ENCODE measurements at regions not wholly inside any gene's neighbourhood (a gene's known extent, or its start where the extent isn't known, plus 50 kb on each side); places are given as distances from the start of the nearest gene placed in this dataset.

DNA sequence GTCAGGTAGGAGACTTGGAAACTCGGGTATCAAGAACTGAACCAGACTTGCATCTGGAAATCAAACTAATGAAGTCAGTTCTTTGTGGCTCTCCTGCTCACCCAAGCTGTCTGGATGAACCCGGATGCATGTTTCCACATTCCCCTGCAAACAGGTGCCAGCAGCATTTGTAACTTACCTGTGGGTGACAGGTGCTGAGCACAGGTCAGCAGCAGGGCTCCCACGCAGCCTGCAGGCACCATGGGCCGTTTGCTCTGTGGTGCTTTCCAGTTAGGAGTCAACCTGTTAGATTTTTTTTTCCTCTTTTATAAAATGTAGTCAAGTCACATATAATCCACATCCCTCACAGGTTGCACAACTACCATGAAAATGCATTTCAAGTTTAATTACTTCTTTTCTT lies 385.6 kb upstream of the ADGRL3 start:
- Histone ChIP-seq H3K4me1 (ENCODE audit: insufficient read depth, low read length) (no peaks in the 10 kb centered on the region), H3K9ac (ENCODE audit: low read depth, low read length) (no peak overlapping the region), H3K27me3 (ENCODE audit: insufficient read depth, low read length) (no peaks in the 10 kb centered on the region), H3K9me3 (ENCODE audit: insufficient read depth, low read depth, low read length) (no peaks in the 10 kb centered on the region), H3K4me3 (ENCODE audit: low read length) (no peak overlapping the region), H3K27ac (ENCODE audit: low read depth, low read length) (no peak overlapping the region), H3K36me3 (ENCODE audit: insufficient read depth, low read length) (no peaks in the 10 kb centered on the region)
- WGBS = 98% methylated on average over 4 of the region's 4 CpGs

DNA sequence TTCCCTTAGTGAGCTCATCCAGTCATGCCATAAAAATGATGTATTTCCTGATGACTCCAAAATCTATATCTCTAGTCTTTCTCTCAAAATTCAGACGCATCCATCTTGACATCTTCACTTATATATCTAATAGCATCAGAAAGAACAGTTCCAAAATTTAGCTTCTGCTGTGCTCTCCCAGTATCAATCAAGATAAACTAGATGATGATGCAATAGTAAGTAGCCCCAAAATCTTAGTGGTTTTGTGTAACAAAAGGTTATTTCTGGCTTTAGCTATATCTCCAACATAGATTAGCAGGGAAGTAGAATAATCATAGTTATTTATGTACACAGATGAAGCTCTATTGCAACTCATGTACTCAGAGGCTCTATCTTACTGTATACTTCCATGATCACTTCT lies 382.5 kb upstream of the ADGRL3 start:
- no peak overlapping the region for H3K9ac ChIP-seq (ENCODE audit: low read depth, low read length)
- no peak overlapping the region for H3K4me3 ChIP-seq (ENCODE audit: low read length)
- no peaks in the 10 kb centered on the region for H3K27me3 ChIP-seq (ENCODE audit: insufficient read depth, low read length)
- H3K36me3 ChIP-seq (ENCODE audit: insufficient read depth, low read length) = no peaks in the 10 kb centered on the region
- no peak overlapping the region for H3K27ac ChIP-seq (ENCODE audit: low read depth, low read length)
- 88% methylated on average over 1 of the region's 1 CpG for WGBS
- no peaks in the 10 kb centered on the region for H3K4me1 ChIP-seq (ENCODE audit: insufficient read depth, low read length)
- H3K9me3 ChIP-seq (ENCODE audit: insufficient read depth, low read depth, low read length) = no peaks in the 10 kb centered on the region

- Histone ChIP-seq H3K4me3 (ENCODE audit: low read length) (no peak overlapping the region), H3K9ac (ENCODE audit: low read depth, low read length) (no peak overlapping the region), H3K27ac (ENCODE audit: low read depth, low read length) (no peak overlapping the region), H3K4me1 (ENCODE audit: insufficient read depth, low read length) (no peaks in the 10 kb centered on the region), H3K27me3 (ENCODE audit: insufficient read depth, low read length) (no peaks in the 10 kb centered on the region), H3K9me3 (ENCODE audit: insufficient read depth, low read depth, low read length) (no peaks in the 10 kb centered on the region), H3K36me3 (ENCODE audit: insufficient read depth, low read length) (no peaks in the 10 kb centered on the region)
- WGBS = 94% methylated on average over 1 of the region's 2 CpGs
These were observed 377.1 kb upstream of the ADGRL3 start for GRCh38 chr4:60822986-60823385.

DNA sequence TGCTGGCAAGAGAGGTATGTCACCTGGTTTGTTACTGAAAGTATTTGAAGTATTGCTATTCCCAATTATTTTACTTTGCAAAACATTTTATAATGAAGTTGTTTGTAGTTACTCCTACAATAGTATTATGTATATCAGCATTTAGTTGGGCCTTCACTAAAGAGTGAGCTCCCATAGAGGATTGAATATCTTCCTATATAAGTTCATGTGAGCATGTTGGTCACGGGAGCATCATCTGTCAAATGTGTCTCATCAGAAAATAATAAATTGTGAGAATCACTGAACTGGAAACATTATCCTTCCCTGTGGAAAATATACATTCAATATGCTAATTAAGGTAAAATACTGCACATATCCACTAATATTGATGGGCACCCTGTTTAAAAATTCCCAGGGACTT lies 360.1 kb upstream of the ADGRL3 start:
- WGBS = no CpG with 5 or more reads among the region's 1 CpG
- Histone ChIP-seq H3K9ac (ENCODE audit: low read depth, low read length) (no peak overlapping the region), H3K4me3 (ENCODE audit: low read length) (no peak overlapping the region), H3K27me3 (ENCODE audit: insufficient read depth, low read length) (no peaks in the 10 kb centered on the region), H3K9me3 (ENCODE audit: insufficient read depth, low read depth, low read length) (no peaks in the 10 kb centered on the region), H3K4me1 (ENCODE audit: insufficient read depth, low read length) (no peaks in the 10 kb centered on the region), H3K27ac (ENCODE audit: low read depth, low read length) (no peak overlapping the region), H3K36me3 (ENCODE audit: insufficient read depth, low read length) (no peaks in the 10 kb centered on the region)

DNA sequence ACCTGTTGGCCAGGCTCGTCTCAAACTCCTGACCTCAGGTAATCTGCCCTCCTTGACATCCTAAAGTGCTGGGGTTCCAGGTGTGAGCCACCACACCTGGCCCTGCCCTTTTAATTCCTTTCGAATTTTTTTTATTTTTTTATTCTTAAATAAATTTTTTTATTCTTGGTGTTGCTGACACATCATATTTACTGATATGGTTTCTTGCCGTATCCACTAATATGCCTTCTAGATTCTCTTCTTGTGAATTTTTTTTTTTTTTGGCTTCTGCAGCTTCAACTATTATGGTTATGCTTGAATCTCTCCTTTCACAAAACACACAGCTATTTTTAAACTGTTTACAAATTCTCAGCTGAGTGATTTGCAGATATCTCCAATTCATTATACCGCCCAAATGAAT lies 353.4 kb upstream of the ADGRL3 start:
- H3K9me3 ChIP-seq (ENCODE audit: insufficient read depth, low read depth, low read length) = no peaks in the 10 kb centered on the region
- H3K27me3 ChIP-seq (ENCODE audit: insufficient read depth, low read length) = no peaks in the 10 kb centered on the region
- no peaks in the 10 kb centered on the region for H3K4me1 ChIP-seq (ENCODE audit: insufficient read depth, low read length)
- no peak overlapping the region for H3K9ac ChIP-seq (ENCODE audit: low read depth, low read length)
- no peaks in the 10 kb centered on the region for H3K36me3 ChIP-seq (ENCODE audit: insufficient read depth, low read length)
- no peak overlapping the region for H3K27ac ChIP-seq (ENCODE audit: low read depth, low read length)
- no peak overlapping the region for H3K4me3 ChIP-seq (ENCODE audit: low read length)
- WGBS = 94% methylated on average over 3 of the region's 4 CpGs

- Histone ChIP-seq H3K27me3 (ENCODE audit: insufficient read depth, low read length) (no peaks in the 10 kb centered on the region), H3K9me3 (ENCODE audit: insufficient read depth, low read depth, low read length) (no peaks in the 10 kb centered on the region), H3K4me3 (ENCODE audit: low read length) (no peak overlapping the region), H3K27ac (ENCODE audit: low read depth, low read length) (no peak overlapping the region), H3K9ac (ENCODE audit: low read depth, low read length) (no peak overlapping the region), H3K4me1 (ENCODE audit: insufficient read depth, low read length) (no peaks in the 10 kb centered on the region), H3K36me3 (ENCODE audit: insufficient read depth, low read length) (no peaks in the 10 kb centered on the region)
- WGBS = 76% methylated on average over 4 of the region's 4 CpGs
These were observed 352.5 kb upstream of the ADGRL3 start for GRCh38 chr4:60847614-60848013.

GRCh38 chr4:60857130-60857753 lies 342.9 kb upstream of the ADGRL3 start:
- no peaks in the 10 kb centered on the region for H3K27me3 ChIP-seq (ENCODE audit: insufficient read depth, low read length)

DNA sequence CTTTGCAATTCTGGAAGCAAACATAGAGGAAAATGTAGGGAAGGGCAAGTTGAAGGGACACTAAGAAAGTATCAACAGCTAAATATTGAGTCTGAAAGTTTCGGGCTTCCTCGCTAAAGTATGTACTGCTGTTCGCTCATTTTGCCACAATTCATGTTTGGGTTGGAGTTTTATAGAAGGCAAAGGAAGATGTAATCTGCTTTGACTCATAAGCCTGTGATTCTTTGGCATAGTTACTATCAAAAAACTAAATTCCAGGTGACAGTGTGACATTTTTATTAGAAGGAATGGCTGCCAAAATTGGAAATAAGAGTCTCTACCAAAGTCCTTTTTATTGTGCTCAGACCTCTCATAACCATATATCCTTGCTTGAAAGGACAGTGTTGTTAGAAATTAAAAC lies 336.7 kb upstream of the ADGRL3 start:
- Histone ChIP-seq H3K27ac (ENCODE audit: low read depth, low read length) (no peak overlapping the region), H3K9ac (ENCODE audit: low read depth, low read length) (no peak overlapping the region), H3K9me3 (ENCODE audit: insufficient read depth, low read depth, low read length) (no peaks in the 10 kb centered on the region), H3K36me3 (ENCODE audit: insufficient read depth, low read length) (no peaks in the 10 kb centered on the region), H3K4me3 (ENCODE audit: low read length) (no peak overlapping the region), H3K27me3 (ENCODE audit: insufficient read depth, low read length) (no peaks in the 10 kb centered on the region), H3K4me1 (ENCODE audit: insufficient read depth, low read length) (no peaks in the 10 kb centered on the region)
- WGBS = 93% methylated on average over 3 of the region's 3 CpGs

More at GRCh38 chr4:60857130-60857753, 342.9 kb upstream of the ADGRL3 start:
- Histone ChIP-seq H3K9me3 (ENCODE audit: insufficient read depth, low read depth, low read length) (no peaks in the 10 kb centered on the region), H3K27ac (ENCODE audit: low read depth, low read length) (no peak overlapping the region), H3K4me1 (ENCODE audit: insufficient read depth, low read length) (no peaks in the 10 kb centered on the region), H3K36me3 (ENCODE audit: insufficient read depth, low read length) (no peaks in the 10 kb centered on the region), H3K4me3 (ENCODE audit: low read length) (no peak overlapping the region), H3K9ac (ENCODE audit: low read depth, low read length) (no peak overlapping the region)
- 82% methylated on average over 6 of the region's 6 CpGs for WGBS

DNA sequence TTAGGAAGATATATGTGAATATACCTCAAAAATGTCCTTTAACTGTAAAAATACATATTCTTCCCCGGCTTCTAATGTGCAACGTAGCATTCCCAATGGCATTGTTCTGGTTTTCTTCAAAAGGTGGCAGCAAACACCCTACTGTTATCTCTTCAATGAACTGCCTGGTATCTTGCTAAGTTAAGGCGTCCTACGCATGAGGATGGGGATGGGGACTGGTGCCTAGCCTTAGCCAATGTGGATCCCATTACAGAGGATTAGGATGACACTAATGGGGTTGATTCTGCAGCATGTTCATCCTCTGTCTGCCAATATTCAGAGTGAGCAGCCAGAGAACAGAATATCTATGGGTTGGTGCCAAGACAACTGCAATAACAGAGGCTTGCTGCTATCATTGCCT lies 334.9 kb upstream of the ADGRL3 start:
- H3K4me1 ChIP-seq (ENCODE audit: insufficient read depth, low read length) = no peaks in the 10 kb centered on the region
- 60% methylated on average over 4 of the region's 4 CpGs for WGBS
- no peak overlapping the region for H3K27ac ChIP-seq (ENCODE audit: low read depth, low read length)
- no peaks in the 10 kb centered on the region for H3K9me3 ChIP-seq (ENCODE audit: insufficient read depth, low read depth, low read length)
- no peak overlapping the region for H3K9ac ChIP-seq (ENCODE audit: low read depth, low read length)
- no peaks in the 10 kb centered on the region for H3K27me3 ChIP-seq (ENCODE audit: insufficient read depth, low read length)
- no peak overlapping the region for H3K4me3 ChIP-seq (ENCODE audit: low read length)
- H3K36me3 ChIP-seq (ENCODE audit: insufficient read depth, low read length) = no peaks in the 10 kb centered on the region

- H3K27me3 ChIP-seq (ENCODE audit: insufficient read depth, low read length) = no peaks in the 10 kb centered on the region
- no peaks in the 10 kb centered on the region for H3K9me3 ChIP-seq (ENCODE audit: insufficient read depth, low read depth, low read length)
- no peaks in the 10 kb centered on the region for H3K36me3 ChIP-seq (ENCODE audit: insufficient read depth, low read length)
These were observed 331.7 kb upstream of the ADGRL3 start for GRCh38 chr4:60868232-60868960.

DNA sequence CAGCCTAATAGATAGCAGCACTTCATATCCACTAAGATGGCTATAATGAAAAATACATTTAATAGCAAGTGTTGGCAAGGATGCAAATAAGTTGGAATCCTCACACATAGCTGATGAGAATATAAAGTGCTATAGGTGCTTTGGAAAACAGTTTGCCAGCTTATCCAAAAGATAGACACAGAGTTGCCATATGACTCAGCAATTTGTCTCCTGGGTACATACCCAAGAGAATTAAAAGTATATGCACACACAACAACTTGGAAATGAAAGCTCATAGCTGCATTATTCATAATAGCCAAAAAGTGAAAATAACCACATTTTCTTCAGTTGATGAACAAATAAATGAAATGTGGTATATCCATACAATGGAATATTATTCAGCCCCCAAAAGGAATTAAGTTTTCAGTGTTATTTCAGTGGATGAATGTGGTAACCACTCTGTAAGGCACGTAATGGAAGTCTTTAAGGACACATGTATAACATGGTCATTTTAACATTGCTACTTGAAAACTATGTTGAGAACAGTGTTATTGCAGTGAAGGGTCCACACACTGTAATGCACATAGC lies 320.9 kb upstream of the ADGRL3 start:
- Histone ChIP-seq H3K36me3 (ENCODE audit: insufficient read depth, low read length) (no peaks in the 10 kb centered on the region), H3K27ac (ENCODE audit: low read depth, low read length) (no peak overlapping the region), H3K9ac (ENCODE audit: low read depth, low read length) (no peak overlapping the region), H3K4me1 (ENCODE audit: insufficient read depth, low read length) (no peaks in the 10 kb centered on the region), H3K4me3 (ENCODE audit: low read length) (no peak overlapping the region), H3K27me3 (ENCODE audit: insufficient read depth, low read length) (no peaks in the 10 kb centered on the region), H3K9me3 (ENCODE audit: insufficient read depth, low read depth, low read length) (peaks cover 14% of the 10 kb centered on the region; the same call in 1 of the 2 replicates)
- WGBS = 100% methylated on average over 1 of the region's 1 CpG

More at GRCh38 chr4:60868232-60868960, 331.7 kb upstream of the ADGRL3 start:
- Histone ChIP-seq H3K27ac (ENCODE audit: low read depth, low read length) (no peak overlapping the region), H3K9ac (ENCODE audit: low read depth, low read length) (no peak overlapping the region), H3K4me3 (ENCODE audit: low read length) (no peak overlapping the region), H3K4me1 (ENCODE audit: insufficient read depth, low read length) (no peaks in the 10 kb centered on the region)
- 98% methylated on average over 3 of the region's 3 CpGs for WGBS

Measured in HUES64 (cell line).